ENCODE measurements at regions not wholly inside any gene's neighbourhood (a gene's known extent, or its start where the extent isn't known, plus 50 kb on each side); places are given as distances from the start of the nearest gene placed in this dataset.

- ATAC-seq (peak; percentile 15 to 55), DNase-seq (no peak)
- intact Hi-C loops (cut with DNase I), result no loop called here
Observed at GRCh38 chr5:161235569-161235968, 311.0 kb downstream of the GABRB2 start.

GRCh38 chr5:161233553-161233952 is 313.0 kb downstream of the GABRB2 start:
- no peak for ATAC-seq
- intact Hi-C loops (cut with DNase I), result no loop called here
- DNase-seq, result no peak

- ATAC-seq (peak in 1 of 2 donors; percentile 25), DNase-seq (no peak)
- intact Hi-C loops (cut with DNase I), result no loop called here
Observed at GRCh38 chr5:161230221-161230620, 316.3 kb downstream of the GABRB2 start.

GRCh38 chr5:161219816-161220215 is 326.7 kb downstream of the GABRB2 start:
- DNase-seq, result no peak
- intact Hi-C loops (cut with DNase I), result no loop called here
- no peak for ATAC-seq

- ATAC-seq (no peak), DNase-seq (no peak)
- intact Hi-C loops (cut with DNase I), result no loop called here
Observed at GRCh38 chr5:161216877-161217276, 329.6 kb downstream of the GABRB2 start.

GRCh38 chr5:161212123-161212712 is 334.3 kb downstream of the GABRB2 start:
- intact Hi-C loops (cut with DNase I), result no loop called here
- no peak for ATAC-seq
- no peak for DNase-seq

- no peak for ATAC-seq
- intact Hi-C loops (cut with DNase I), result no loop called here
Observed at GRCh38 chr5:161201558-161201957, 345.0 kb downstream of the GABRB2 start.

GRCh38 chr5:161190778-161191177 is 338.8 kb upstream of the ATP10B start:
- no peak for DNase-seq
- intact Hi-C loops (cut with DNase I), result no loop called here
- ATAC-seq, result no peak

More at GRCh38 chr5:161201558-161201957, 345.0 kb downstream of the GABRB2 start:
- DNase-seq, result no peak

- ATAC-seq, result no peak
- no peak for DNase-seq
- intact Hi-C loops (cut with DNase I), result no loop called here
Observed at GRCh38 chr5:161190086-161190485, 338.1 kb upstream of the ATP10B start.

GRCh38 chr5:161189452-161189851 is 337.4 kb upstream of the ATP10B start:
- intact Hi-C loops (cut with DNase I), result no loop called here
- no peak for ATAC-seq
- DNase-seq, result no peak

GRCh38 chr5:161183559-161183958 is 331.5 kb upstream of the ATP10B start:
- intact Hi-C loops (cut with DNase I), result no loop called here
- DNase-seq (no peak), ATAC-seq (no peak)

GRCh38 chr5:161176221-161176620 is 324.2 kb upstream of the ATP10B start:
- DNase-seq (no peak), ATAC-seq (no peak)
- intact Hi-C loops (cut with DNase I), result no loop called here

GRCh38 chr5:161169776-161170175 is 317.8 kb upstream of the ATP10B start:
- ATAC-seq (no peak), DNase-seq (no peak)
- intact Hi-C loops (cut with DNase I), result no loop called here

- no peak for DNase-seq
- no peak for ATAC-seq
- intact Hi-C loops (cut with DNase I), result no loop called here
Observed at GRCh38 chr5:161167016-161167767, 315.2 kb upstream of the ATP10B start.

GRCh38 chr5:161165998-161166660 is 314.1 kb upstream of the ATP10B start:
- no peak for ATAC-seq
- DNase-seq, result no peak
- intact Hi-C loops (cut with DNase I), result no loop called here

GRCh38 chr5:161157925-161158324 is 305.9 kb upstream of the ATP10B start:
- no peak for ATAC-seq
- intact Hi-C loops (cut with DNase I), result no loop called here
- DNase-seq, result no peak

- no peak for ATAC-seq
- DNase-seq, result no peak
- intact Hi-C loops (cut with DNase I), result no loop called here
Observed at GRCh38 chr5:161155451-161155850, 303.4 kb upstream of the ATP10B start.

GRCh38 chr5:161152415-161152940 is 300.5 kb upstream of the ATP10B start:
- DNase-seq, result no peak
- ATAC-seq, result no peak
- intact Hi-C loops (cut with DNase I), result no loop called here

GRCh38 chr5:161150441-161150988 is 298.5 kb upstream of the ATP10B start:
- intact Hi-C loops (cut with DNase I), result no loop called here
- no peak for DNase-seq
- no peak for ATAC-seq

GRCh38 chr5:161149078-161149477 is 297.1 kb upstream of the ATP10B start:
- ATAC-seq (no peak), DNase-seq (no peak)
- intact Hi-C loops (cut with DNase I), result no loop called here
